GM21390 (cell line): ENCODE measurements at regions not wholly inside any gene's neighbourhood (a gene's known extent, or its start where the extent isn't known, plus 50 kb on each side); places are given as distances from the start of the nearest gene placed in this dataset.
"Not testable (repeated sequence)": the region's sequence is repeated elsewhere in the genome, so short reads cannot be mapped to it uniquely, and the experiment has no call there.

Source experiments
- ATAC-seq: cut with Tn5 transposase; IDR thresholded peaks from one replicate; pipeline ENCODE4 v1.9.1; 2021; ENCODE audit not compliant: unreplicated experiment

- no peak for ATAC-seq
Observed at GRCh38 chr9:85339338-85339737, 402.4 kb downstream of the AGTPBP1 start.

GRCh38 chr9:85334228-85334627 is 407.5 kb downstream of the AGTPBP1 start:
- no peak for ATAC-seq

GRCh38 chr9:85332487-85332886 is 409.3 kb downstream of the AGTPBP1 start:
- no peak for ATAC-seq

- ATAC-seq, result no peak
Observed at GRCh38 chr9:85331626-85332025, 410.1 kb downstream of the AGTPBP1 start.

GRCh38 chr9:85322592-85322991 is 419.2 kb downstream of the AGTPBP1 start:
- ATAC-seq, result no peak

DNA sequence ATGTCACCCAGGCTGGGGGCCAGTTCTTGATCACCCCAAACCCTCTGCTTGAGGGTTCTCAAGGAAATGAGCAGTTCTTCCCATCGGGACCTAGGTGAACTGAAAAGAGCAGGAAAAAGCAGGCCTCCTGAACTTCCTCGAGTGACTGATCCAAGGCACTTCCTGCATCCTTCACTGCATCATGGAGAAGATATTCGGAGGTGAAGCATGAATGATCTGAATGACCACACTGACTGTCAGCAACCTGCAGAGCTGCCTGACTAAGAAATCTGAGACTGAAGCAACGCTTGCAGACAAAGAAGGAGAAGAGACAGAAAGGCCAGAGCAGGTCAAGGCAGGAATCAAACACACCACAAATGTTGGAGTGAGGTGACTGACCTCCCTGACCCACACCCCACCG is 420.2 kb downstream of the AGTPBP1 start:
- no peak for ATAC-seq

- ATAC-seq, result no peak
Observed at GRCh38 chr9:85319936-85320656, 421.7 kb downstream of the AGTPBP1 start.

- not testable (repeated sequence) for ATAC-seq
Observed at GRCh38 chr9:85315535-85315934, 426.2 kb downstream of the AGTPBP1 start.

DNA sequence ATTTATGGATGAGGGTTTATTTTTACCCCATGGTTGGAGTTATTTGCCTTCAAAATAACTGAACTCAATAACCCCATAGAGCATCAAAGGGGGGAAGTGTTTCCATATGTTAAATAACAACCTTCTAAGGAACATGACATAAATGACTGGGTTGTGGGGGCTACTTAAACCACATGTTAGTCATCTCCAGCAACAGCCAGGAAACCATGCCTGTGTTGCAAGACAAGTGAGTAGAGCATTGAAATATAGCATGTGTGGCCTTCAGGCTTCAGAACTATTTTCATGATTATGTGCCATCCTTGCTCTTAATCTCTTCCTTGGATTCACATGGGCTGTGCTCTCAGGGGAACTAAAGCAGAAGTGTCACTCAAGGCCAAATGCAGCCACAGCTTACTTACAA is 431.2 kb downstream of the AGTPBP1 start:
- no peak for ATAC-seq

GRCh38 chr9:85303757-85304134 is 438.0 kb downstream of the AGTPBP1 start:
- ATAC-seq, result no peak

DNA sequence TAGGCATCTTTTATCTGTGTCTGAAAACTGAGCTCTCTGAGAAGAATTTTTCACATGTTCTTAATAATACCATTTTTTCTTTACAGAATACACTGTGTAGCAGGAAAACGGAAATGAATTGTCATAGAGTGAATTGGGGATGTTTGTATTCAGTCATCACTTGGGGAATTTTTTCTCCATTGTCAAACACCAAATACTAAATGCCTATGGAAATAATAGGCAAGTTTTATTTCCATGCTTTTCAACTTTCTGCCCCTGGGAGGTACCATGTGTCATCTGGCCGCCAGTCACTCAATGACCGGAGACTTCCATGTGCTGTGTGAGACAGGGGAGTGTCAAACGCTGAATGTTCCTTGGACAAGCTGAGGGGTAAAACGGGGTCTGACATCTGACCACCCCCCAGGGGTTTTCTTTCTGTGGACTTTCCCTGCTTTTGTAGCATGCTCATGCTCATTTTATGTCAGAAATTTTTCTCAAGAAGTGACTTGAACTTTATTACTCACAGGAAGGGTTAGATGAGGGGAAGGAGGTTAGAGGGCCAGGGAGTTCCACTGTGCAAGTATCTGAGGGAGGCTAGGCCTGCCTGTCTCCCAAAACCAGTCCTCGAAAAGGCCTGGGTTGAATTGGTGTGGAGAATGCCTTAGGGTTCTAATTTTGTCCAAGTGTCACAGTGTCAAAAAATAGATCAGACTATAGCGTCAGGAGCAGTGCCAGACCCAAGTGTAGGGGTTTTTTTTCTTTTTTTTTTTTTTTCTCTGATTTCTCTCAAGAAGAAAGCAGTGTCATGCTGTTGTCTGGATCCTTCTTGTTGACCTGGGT is 438.6 kb downstream of the AGTPBP1 start:
- no peak for ATAC-seq

- ATAC-seq, result no peak
Observed at GRCh38 chr9:85298499-85298898, 443.3 kb downstream of the AGTPBP1 start.

- ATAC-seq, result not testable (repeated sequence)
Observed at GRCh38 chr9:85295244-85295643, 446.5 kb downstream of the AGTPBP1 start.

DNA sequence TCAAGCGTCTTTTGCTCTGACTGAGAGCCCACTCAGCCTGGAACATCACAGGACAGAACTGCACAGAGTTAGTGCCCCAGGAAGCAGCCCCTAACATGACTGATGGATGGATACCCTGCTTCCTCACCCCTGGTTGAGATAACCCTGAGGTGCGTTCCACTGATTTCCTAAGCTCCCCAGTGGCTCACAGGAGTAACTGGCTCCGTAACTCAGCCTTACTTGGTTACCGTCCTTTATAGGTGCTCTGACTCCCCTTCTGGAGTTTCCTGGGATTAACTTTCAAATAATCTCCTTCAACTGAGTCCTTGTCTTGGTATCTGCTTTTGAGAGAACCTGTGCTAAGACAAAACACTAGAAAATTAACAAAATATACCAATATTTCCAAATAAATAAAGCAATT is 449.5 kb downstream of the AGTPBP1 start:
- no peak for ATAC-seq

DNA sequence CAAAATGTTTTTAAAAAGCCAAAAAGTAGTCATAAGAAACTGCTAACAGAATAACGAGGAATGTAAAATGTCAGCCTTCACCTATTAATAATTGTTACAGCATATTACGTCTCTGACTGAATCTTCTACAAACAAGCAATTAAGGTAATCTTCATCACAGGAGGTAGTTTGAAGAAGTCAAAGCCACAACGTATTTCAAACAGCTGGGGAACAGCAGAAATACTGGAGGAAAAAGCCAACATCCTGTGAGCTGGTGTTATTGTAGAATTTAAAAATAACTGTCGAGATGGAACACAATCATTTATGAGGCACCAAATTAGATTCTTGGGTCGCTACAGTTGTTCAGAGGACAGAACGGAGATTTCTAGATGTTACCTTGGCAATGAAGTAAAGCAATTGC is 450.5 kb downstream of the AGTPBP1 start:
- ATAC-seq, result no peak

DNA sequence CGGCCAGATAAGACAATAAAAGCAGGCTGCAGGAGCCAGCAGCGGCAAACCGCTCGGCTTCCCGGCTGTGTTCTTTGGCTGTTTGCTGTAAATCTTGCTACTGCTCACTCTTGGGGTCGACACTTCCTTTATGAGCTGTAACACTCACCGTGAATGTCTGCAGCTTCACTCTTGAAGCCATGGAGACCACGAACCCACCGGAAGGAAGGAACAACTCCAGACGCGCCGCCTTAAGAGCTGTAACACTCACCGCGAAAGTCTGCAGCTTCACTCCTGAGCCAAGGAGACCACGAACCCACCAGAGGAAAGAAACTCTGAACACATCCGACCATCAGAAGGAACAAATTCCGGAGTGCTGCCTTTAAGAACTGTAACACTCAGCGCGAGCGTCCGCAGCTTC is 451.7 kb downstream of the AGTPBP1 start:
- no peak for ATAC-seq

DNA sequence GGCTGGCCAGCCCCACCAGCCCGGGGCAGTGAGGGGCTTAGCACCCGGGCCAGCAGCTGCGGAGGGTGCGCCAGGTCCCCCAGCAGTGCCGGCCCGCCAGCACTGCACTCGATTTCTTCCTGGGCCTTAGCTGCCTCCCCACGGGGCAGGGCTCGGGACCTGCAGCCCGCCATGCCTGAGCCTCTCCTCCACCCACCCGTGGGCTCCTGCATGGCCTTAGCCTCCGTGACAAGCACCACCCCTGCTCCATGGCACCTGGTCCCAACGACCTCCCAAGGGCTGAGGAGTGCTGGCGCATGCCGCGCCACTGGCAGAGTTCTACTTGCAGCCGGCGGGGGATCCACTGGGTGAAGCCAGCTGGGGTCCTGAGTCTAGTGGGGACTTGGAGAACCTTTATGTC is 452.6 kb downstream of the AGTPBP1 start:
- ATAC-seq, result no peak

DNA sequence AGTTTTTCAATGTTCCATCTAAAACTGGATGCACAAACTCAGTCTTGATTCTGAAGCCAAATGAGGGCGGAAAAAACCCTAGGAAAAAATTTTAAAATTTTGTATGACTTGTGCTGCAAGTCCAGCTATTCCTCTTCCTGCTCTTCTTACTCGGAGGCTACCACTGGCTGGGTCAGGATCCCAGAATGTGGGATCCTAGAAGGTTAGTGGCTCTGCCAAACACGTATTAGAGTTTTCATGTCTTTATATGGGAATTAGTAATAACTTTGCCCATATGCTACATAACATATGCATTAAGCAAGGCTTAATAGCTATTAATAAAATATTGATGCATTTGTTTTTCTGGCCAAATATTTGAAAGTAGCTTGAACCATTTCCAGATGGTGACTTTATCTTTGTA is 458.3 kb downstream of the AGTPBP1 start:
- ATAC-seq, result no peak

DNA sequence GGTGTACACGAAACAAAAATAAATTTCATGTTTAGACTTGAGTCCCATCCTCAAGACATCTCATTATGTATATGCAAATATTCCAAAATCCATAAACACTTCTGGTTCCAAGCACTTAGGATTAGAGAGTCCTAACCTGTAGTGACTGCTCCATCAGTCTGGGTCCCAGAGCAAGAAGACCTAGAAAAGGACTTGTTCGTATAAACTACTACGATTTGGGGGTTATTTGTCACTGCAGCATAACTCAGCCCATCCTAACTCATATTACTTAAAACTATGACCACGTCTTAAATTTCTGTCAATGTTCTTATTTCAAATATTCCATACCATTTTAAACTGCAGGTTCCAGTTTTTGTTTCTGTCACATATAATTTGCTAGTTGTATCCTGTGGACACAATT is 463.0 kb downstream of the AGTPBP1 start:
- no peak for ATAC-seq

GRCh38 chr9:85276741-85277140 is 465.0 kb downstream of the AGTPBP1 start:
- ATAC-seq, result no peak

- no peak for ATAC-seq
Observed at GRCh38 chr9:85269811-85270210, 471.9 kb downstream of the AGTPBP1 start.

DNA sequence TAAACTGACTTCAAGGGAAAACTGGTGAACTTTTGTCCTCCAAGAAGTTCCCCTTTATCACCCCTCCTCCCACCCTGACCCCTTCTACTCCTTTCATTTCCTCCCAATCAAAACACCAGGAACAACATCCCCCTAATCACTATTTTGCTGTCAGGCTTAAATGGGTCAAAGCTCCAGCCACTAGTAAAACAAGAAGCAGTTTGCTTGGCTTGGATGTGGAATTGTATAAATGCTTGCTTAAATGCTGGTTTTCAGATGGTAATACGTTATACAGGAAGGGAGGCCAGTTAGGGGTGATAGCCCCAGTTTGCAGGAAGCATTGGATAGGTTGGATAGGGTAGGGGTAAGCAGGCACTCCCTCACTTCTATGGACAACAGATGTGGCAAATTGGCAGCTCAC is 473.6 kb downstream of the AGTPBP1 start:
- ATAC-seq, result no peak

- ATAC-seq, result no peak
Observed at GRCh38 chr9:85264695-85265094, 477.1 kb downstream of the AGTPBP1 start.
